H1 (cell line): ENCODE measurements at regions not wholly inside any gene's neighbourhood (a gene's known extent, or its start where the extent isn't known, plus 50 kb on each side); places are given as distances from the start of the nearest gene placed in this dataset.

Experiments
- CTCF ChIA-PET: fragments of 300-600 bp; sonication (Branson Sonifier 250); formaldehyde crosslinking; loops from one replicate; lab custom pipeline; 2021; ENCODE audit not compliant: partially characterized antibody; lab: Charles Lee
- POLR2A ChIA-PET: fragments of 300-600 bp; sonication (Branson Sonifier 250); formaldehyde crosslinking; loops from one replicate; lab custom pipeline; 2021; ENCODE audit warnings: inconsistent platforms; ENCODE audit not compliant: partially characterized antibody; lab: Charles Lee
- DNase-seq, 2 experiments: peaks; one replicate each; pipeline versions ENCODE4 v3.0.0 to v3.0.0-alpha.2; 2010 to 2022; ENCODE audit warnings: low spot score in 2 of 2, low read depth in 1 of 2, mixed read lengths in 1 of 2
- FAIRE-seq: peaks from 2 replicates; lab custom pipeline; 2011; peaks lifted over from hg19 to GRCh38; lab: Jason Lieb, UNC
- H2AFZ ChIP-seq: 2 replicates; pipeline ENCODE4 v1.8.1; 2012; ENCODE audit warnings: low read length, inconsistent platforms
- H2AK5ac ChIP-seq: 2 replicates; pipeline ENCODE4 v1.6.1; 2013; ENCODE audit warnings: low read depth, low read length
- H2BK120ac ChIP-seq: replicated peaks from 2 replicates; pipeline ENCODE3; 2013; ENCODE audit warnings: low read depth, low read length, inconsistent platforms
- H2BK12ac ChIP-seq: 2 replicates; pipeline ENCODE4 v1.6.1; 2013; ENCODE audit warnings: low read depth, low read length
- H2BK15ac ChIP-seq: 2 replicates; pipeline ENCODE4 v1.6.1; 2013; ENCODE audit warnings: low read length
- H2BK20ac ChIP-seq: 2 replicates; pipeline ENCODE4 v1.6.1; 2013; ENCODE audit warnings: low read length
- H2BK5ac ChIP-seq: 2 replicates; pipeline ENCODE4 v1.6.1; 2013; ENCODE audit warnings: low read depth, low read length
- H3K14ac ChIP-seq: 2 replicates; pipeline ENCODE4 v1.6.1; 2013; ENCODE audit warnings: inconsistent platforms; ENCODE audit not compliant: insufficient read length
- H3K18ac ChIP-seq: 2 replicates; pipeline ENCODE4 v1.6.1; 2013; ENCODE audit warnings: low read length; ENCODE audit errors: extremely low read depth
- H3K23ac ChIP-seq: 2 replicates; pipeline ENCODE4 v1.6.1; 2013; ENCODE audit warnings: inconsistent platforms; ENCODE audit not compliant: insufficient read length
- H3K23me2 ChIP-seq: 2 replicates; pipeline ENCODE4 v1.6.1; 2013; ENCODE audit warnings: low read depth, low read length
- H3K27ac ChIP-seq: 2 replicates; pipeline ENCODE4 v1.6.1; 2011; ENCODE audit warnings: low read depth, low read length, inconsistent platforms
- H3K27me3 ChIP-seq, 4 experiments: replicated peaks in 1 of 4; 1 replicate in 1 of 4; 2 replicates in 3 of 4; pipeline versions ENCODE4 v1.6.1 to v1.8.1; 2011 to 2013; ENCODE audit warnings: low read length in 3 of 4, mild to moderate bottlenecking in 3 of 4, inconsistent platforms in 2 of 4, mixed read lengths in 2 of 4, moderate library complexity in 1 of 4; ENCODE audit not compliant: control insufficient read depth in 3 of 4, insufficient read depth in 3 of 4; ENCODE audit errors: extremely low read depth in 1 of 4
- H3K36me3 ChIP-seq, 4 experiments: 2 replicates each; pipeline versions ENCODE4 v1.6.1 to v1.8.1; 2011 to 2013; ENCODE audit warnings: mild to moderate bottlenecking in 4 of 4, low read length in 3 of 4, moderate library complexity in 2 of 4, control low read depth in 1 of 4, inconsistent platforms in 1 of 4; ENCODE audit not compliant: insufficient read depth in 4 of 4, control insufficient read depth in 2 of 4
- H3K4ac ChIP-seq: replicated peaks from 2 replicates; pipeline ENCODE3; 2013; ENCODE audit warnings: low read length, low read depth, mixed read lengths, inconsistent platforms; ENCODE audit not compliant: insufficient read length
- H3K4me1 ChIP-seq, 4 experiments: replicated peaks in 1 of 4; 1 replicate in 1 of 4; 2 replicates in 3 of 4; pipeline versions ENCODE4 v1.6.1 to v1.8.1; 2011 to 2013; ENCODE audit warnings: low read length in 3 of 4, inconsistent platforms in 2 of 4, mixed read lengths in 1 of 4; ENCODE audit not compliant: insufficient read depth in 4 of 4, control insufficient read depth in 3 of 4
- H3K4me2 ChIP-seq, 2 experiments: 2 replicates each; pipeline versions ENCODE4 v1.6.1 to v1.8.1; 2011 to 2013; ENCODE audit warnings: low read depth in 2 of 2, low read length in 2 of 2, control low read depth in 1 of 2, inconsistent platforms in 1 of 2, mild to moderate bottlenecking in 1 of 2; ENCODE audit not compliant: insufficient read depth in 1 of 2
- H3K4me3 ChIP-seq, 4 experiments: fragments of 200-600, 300-600 bp in 1 of 4; sonication (generic), shearing (Covaris generic), sonication (Bioruptor Twin) in 1 of 4; 2 replicates each; pipeline versions ENCODE4 v1.5.1 to v1.8.1; 2011 to 2016; ENCODE audit warnings: low read length in 4 of 4, low read depth in 3 of 4, control low read depth in 2 of 4, inconsistent platforms in 2 of 4, mild to moderate bottlenecking in 2 of 4, mixed read lengths in 1 of 4, moderate library complexity in 1 of 4; ENCODE audit not compliant: insufficient read depth in 2 of 4; ENCODE audit errors: extremely low read depth in 1 of 4
- H3K56ac ChIP-seq: replicated peaks from 2 replicates; pipeline ENCODE3; 2013; ENCODE audit warnings: low read depth, mild to moderate bottlenecking, mixed read lengths, low read length, inconsistent platforms; ENCODE audit not compliant: insufficient read length
- H3K79me1 ChIP-seq: 2 replicates; pipeline ENCODE4 v1.6.1; 2013; ENCODE audit warnings: low read depth, low read length, control low read depth
- H3K79me2 ChIP-seq, 2 experiments: 2 replicates each; pipeline versions ENCODE4 v1.6.1 to v1.8.1; 2012 to 2013; ENCODE audit warnings: low read length in 2 of 2, mild to moderate bottlenecking in 2 of 2, inconsistent platforms in 1 of 2; ENCODE audit not compliant: insufficient read depth in 2 of 2, control insufficient read depth in 1 of 2
- H3K9ac ChIP-seq, 4 experiments: replicated peaks in 1 of 4; 1 replicate in 1 of 4; 2 replicates in 3 of 4; pipeline versions ENCODE4 v1.6.1 to v1.8.1; 2011 to 2013; ENCODE audit warnings: low read depth in 3 of 4, low read length in 3 of 4, control low read depth in 2 of 4, mild to moderate bottlenecking in 2 of 4, moderate library complexity in 2 of 4, inconsistent platforms in 1 of 4; ENCODE audit errors: extremely low read depth in 1 of 4
- H3K9me3 ChIP-seq, 2 experiments: 2 replicates each; pipeline versions ENCODE4 v1.6.1 to v1.8.1; 2012 to 2013; ENCODE audit warnings: mild to moderate bottlenecking in 2 of 2, moderate library complexity in 2 of 2, control low read depth in 1 of 2, inconsistent platforms in 1 of 2, low read depth in 1 of 2, low read length in 1 of 2, mixed read lengths in 1 of 2; ENCODE audit not compliant: insufficient read depth in 2 of 2
- H4K20me1 ChIP-seq, 2 experiments: replicated peaks in 1 of 2; 2 replicates each; pipeline versions ENCODE3 to v1.8.1; 2011 to 2013; ENCODE audit warnings: inconsistent platforms in 2 of 2, low read length in 2 of 2, mild to moderate bottlenecking in 1 of 2; ENCODE audit not compliant: insufficient read depth in 2 of 2, control insufficient read depth in 1 of 2
- H4K5ac ChIP-seq: 2 replicates; pipeline ENCODE4 v1.6.1; 2013; ENCODE audit warnings: low read length, low read depth, mixed read lengths, inconsistent platforms; ENCODE audit not compliant: insufficient read length
- H4K8ac ChIP-seq: 2 replicates; pipeline ENCODE4 v1.8.0; 2013; ENCODE audit warnings: mild to moderate bottlenecking, moderate library complexity, low read length, inconsistent platforms; ENCODE audit not compliant: insufficient read depth; ENCODE audit errors: extremely low read depth
- H4K91ac ChIP-seq: replicated peaks from 2 replicates; pipeline ENCODE3; 2013; ENCODE audit warnings: low read length, mixed read lengths, inconsistent platforms; ENCODE audit not compliant: insufficient read length
- EGR1 ChIP-seq: IDR thresholded peaks from 2 replicates; pipeline ENCODE4 v1.6.1; 2011; ENCODE audit warnings: low read depth, low read length, borderline replicate concordance
- EP300 ChIP-seq, 2 experiments: IDR thresholded peaks; 1 replicate in 1 of 2; 2 replicates in 1 of 2; pipeline ENCODE4 v1.6.1; 2011 to 2012; ENCODE audit warnings: low read depth in 2 of 2, low read length in 2 of 2, mild to moderate bottlenecking in 2 of 2, borderline replicate concordance in 1 of 2, inconsistent platforms in 1 of 2, moderate library complexity in 1 of 2
- GABPA ChIP-seq: IDR thresholded peaks from 2 replicates; pipeline ENCODE4 v1.6.1; 2011; ENCODE audit warnings: mild to moderate bottlenecking, low read length, moderate library complexity, borderline replicate concordance; ENCODE audit not compliant: insufficient read depth
- HDAC6 ChIP-seq: IDR thresholded peaks from one replicate; pipeline ENCODE4 v1.7.1; 2012; ENCODE audit warnings: low read depth, mild to moderate bottlenecking, inconsistent platforms, low read length, moderate library complexity
- JUN ChIP-seq: IDR thresholded peaks from 2 replicates; pipeline ENCODE4 v1.6.1; 2011; ENCODE audit warnings: low read depth, mild to moderate bottlenecking, improper control_type of control experiment, low read length
- JUND ChIP-seq: IDR thresholded peaks from 2 replicates; pipeline ENCODE4 v1.6.1; 2011; ENCODE audit warnings: mild to moderate bottlenecking, improper control_type of control experiment, low read length
- SUZ12 ChIP-seq: fragments of 200-600 bp; sonication (generic); IDR thresholded peaks from 2 replicates; pipeline ENCODE4 v1.6.1; 2012; ENCODE audit warnings: mild to moderate bottlenecking, inconsistent platforms, low read length, moderate library complexity, mixed read lengths
- TEAD4 ChIP-seq: IDR thresholded peaks from 2 replicates; pipeline ENCODE4 v1.6.1; 2012; ENCODE audit warnings: low read depth, low read length, inconsistent platforms, mixed read lengths
- WGBS, 2 experiments: shearing (Covaris generic) in 1 of 2; methylation state at CpG; one replicate each; pipeline versions ENCODE4 v1.1.6 to v1.1.7; 2013 to 2015; ENCODE audit warnings: low lambda C conversion rate in 2 of 2, mixed read lengths in 2 of 2, inconsistent platforms in 1 of 2, low coverage in 1 of 2, missing lambda C conversion rate in 1 of 2; ENCODE audit not compliant: insufficient replicate concordance in 2 of 2, insufficient coverage in 1 of 2, insufficient read length in 1 of 2; ENCODE audit errors: extremely low coverage in 1 of 2, missing lambda C conversion rate in 1 of 2; 5-methylcytosine and 5-hydroxymethylcytosine counted together
- TF ChIP-seq, protein P1 (sequence below): IDR thresholded peaks from 2 replicates; pipeline ENCODE4 v1.6.1; 2011; ENCODE audit warnings: low read length, improper control_type of control experiment

DNA sequence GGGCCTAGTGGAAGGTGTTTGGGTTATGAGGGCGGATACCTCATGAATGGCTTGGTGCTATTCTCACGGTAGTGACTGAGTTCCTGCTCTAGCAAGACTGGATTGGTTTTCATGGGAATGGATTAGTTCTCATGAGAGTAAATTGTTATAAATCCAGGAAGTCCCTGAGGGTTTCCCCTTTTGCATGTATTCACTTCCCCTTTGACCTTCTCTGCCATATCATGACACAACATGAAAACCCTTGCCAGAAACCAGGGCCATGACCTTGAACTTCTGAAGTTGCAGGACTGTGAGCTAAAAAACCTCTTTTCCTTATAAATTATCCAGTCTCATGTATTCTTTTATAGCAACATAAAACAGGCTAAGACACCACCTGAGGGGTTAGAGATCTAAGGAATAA, 529.7 kb upstream of the RPS6KA3 start:
- no peak overlapping the region for H4K8ac ChIP-seq
- H2BK120ac ChIP-seq: no peak overlapping the region
- no peak overlapping the region for H3K14ac ChIP-seq
- no peaks in the 10 kb centered on the region for H3K23me2 ChIP-seq
- no peaks in the 10 kb centered on the region for H3K4me1 ChIP-seq
- no peaks in the 10 kb centered on the region for H3K27me3 ChIP-seq
- no peak for DNase-seq
- WGBS, 2 experiments: 88% methylated on average over 2 of the region's 2 CpGs; no CpG with 5 or more reads in 1 of the 2 experiments
- FAIRE-seq: no peak
- no peak overlapping the region for H3K9ac ChIP-seq
- no peaks in the 10 kb centered on the region for H4K20me1 ChIP-seq
- H2AFZ ChIP-seq: no peak overlapping the region
- no peak overlapping the region for H4K5ac ChIP-seq
- H3K27ac ChIP-seq: no peak overlapping the region
- no peak overlapping the region for H3K56ac ChIP-seq
- no peak overlapping the region for H2BK12ac ChIP-seq
- no peaks in the 10 kb centered on the region for H3K79me1 ChIP-seq
- no peaks in the 10 kb centered on the region for H3K36me3 ChIP-seq
- no peaks in the 10 kb centered on the region; a peak in 1 of 4 replicates for H3K9me3 ChIP-seq
- no peak overlapping the region for H3K23ac ChIP-seq
- H3K4ac ChIP-seq: no peak overlapping the region
- H2AK5ac ChIP-seq: no peak overlapping the region
- CTCF ChIA-PET: no interaction called here
- no peak overlapping the region for H3K4me3 ChIP-seq
- no peak overlapping the region for H4K91ac ChIP-seq
- TF ChIP-seq, protein P1, sequence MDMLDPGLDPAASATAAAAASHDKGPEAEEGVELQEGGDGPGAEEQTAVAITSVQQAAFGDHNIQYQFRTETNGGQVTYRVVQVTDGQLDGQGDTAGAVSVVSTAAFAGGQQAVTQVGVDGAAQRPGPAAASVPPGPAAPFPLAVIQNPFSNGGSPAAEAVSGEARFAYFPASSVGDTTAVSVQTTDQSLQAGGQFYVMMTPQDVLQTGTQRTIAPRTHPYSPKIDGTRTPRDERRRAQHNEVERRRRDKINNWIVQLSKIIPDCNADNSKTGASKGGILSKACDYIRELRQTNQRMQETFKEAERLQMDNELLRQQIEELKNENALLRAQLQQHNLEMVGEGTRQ: no peak
- no peak for TF ChIP-seq TEAD4
- no peak for TF ChIP-seq EP300 (IDR thresholded peaks at IDR 0.05; ENCODE audit: borderline replicate concordance in 1 of 2, low read depth in 2 of 2, low read length in 2 of 2)
- TF ChIP-seq HDAC6: no peak
- TF ChIP-seq SUZ12: no peak
- TF ChIP-seq JUND: no peak
- no peak for TF ChIP-seq EGR1
- no peak for TF ChIP-seq GABPA
- no peak for TF ChIP-seq JUN
- no peak overlapping the region for H2BK20ac ChIP-seq
- POLR2A ChIA-PET: no interaction called here
- H2BK5ac ChIP-seq: no peak overlapping the region
- H3K4me2 ChIP-seq: no peak overlapping the region
- H2BK15ac ChIP-seq: no peak overlapping the region
- no peak overlapping the region for H3K18ac ChIP-seq
- no peaks in the 10 kb centered on the region for H3K79me2 ChIP-seq
